Neural cell (in vitro differentiated cells): ENCODE measurements at regions not wholly inside any gene's neighbourhood (a gene's known extent, or its start where the extent isn't known, plus 50 kb on each side); places are given as distances from the start of the nearest gene placed in this dataset.

Experiments used
- EP300 ChIP-seq: fragments of 450-650 bp; conservative IDR thresholded peaks from 2 replicates; pipeline ENCODE4 v1.6.1; 2014; ENCODE audit warnings: antibody characterized with exemption, mild to moderate bottlenecking, moderate library complexity; ENCODE audit not compliant: poor library complexity, severe bottlenecking
- EZH2 ChIP-seq: fragments of 200-600, 300-800 bp; shearing (Covaris generic), sonication (generic); IDR thresholded peaks from 2 replicates; pipeline ENCODE4 v1.6.1; 2014; ENCODE audit warnings: antibody characterized with exemption, low read length, borderline replicate concordance, mild to moderate bottlenecking; ENCODE audit not compliant: insufficient read depth, poor library complexity, severe bottlenecking
- POLR2AphosphoS5 ChIP-seq: IDR thresholded peaks from 2 replicates; pipeline ENCODE4 v1.6.1; 2012
- RAD21 ChIP-seq: fragments of 450-650 bp; conservative IDR thresholded peaks from 2 replicates; pipeline ENCODE4 v1.6.1; 2014; ENCODE audit warnings: antibody characterized with exemption, mild to moderate bottlenecking, moderate library complexity
- TAF1 ChIP-seq: IDR thresholded peaks from 2 replicates; pipeline ENCODE4 v1.6.1; 2012; ENCODE audit warnings: low read depth
- TF ChIP-seq, protein P1 (sequence below): fragments of 450-650 bp; IDR thresholded peaks from 2 replicates; pipeline ENCODE4 v1.5.1; 2014; ENCODE audit warnings: antibody characterized with exemption, mild to moderate bottlenecking, moderate library complexity; ENCODE audit not compliant: poor library complexity, severe bottlenecking

DNA sequence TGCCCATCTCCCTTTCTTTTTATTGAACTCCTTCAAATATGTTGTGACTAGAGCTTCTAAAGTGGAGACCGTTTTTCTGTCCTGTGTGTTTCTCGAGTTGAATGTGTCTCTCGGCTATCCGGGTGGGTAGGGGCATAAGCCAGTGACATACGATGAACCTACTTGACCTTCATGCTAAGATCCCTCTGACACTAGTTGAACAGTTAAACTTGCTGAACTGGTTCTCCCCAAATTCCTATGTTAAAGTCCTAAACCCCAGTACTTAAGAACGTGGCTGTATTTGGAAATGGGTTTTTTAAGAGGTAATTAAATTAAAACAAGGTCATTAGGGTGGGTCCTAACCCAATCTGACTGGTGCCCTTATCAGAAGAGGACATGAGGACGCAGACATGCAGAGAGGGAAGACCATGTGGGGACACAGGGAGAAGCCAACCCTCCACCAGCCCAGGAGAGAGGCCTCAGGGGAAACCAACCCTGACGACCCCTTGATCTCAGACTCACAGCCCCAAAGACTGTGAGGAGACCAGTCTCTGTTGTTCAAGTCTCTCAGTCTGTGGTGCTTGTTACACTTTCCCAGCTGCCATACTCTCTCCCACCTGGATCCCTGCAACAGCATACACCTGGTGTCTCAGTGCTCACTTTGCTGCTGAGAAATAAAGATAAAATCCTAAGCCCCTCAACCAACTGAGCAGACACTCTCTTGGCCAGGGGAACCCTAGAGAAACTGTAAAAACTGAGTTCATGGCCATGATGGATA is 208.4 kb downstream of the MYLK4 start:
- TF ChIP-seq, protein P1, sequence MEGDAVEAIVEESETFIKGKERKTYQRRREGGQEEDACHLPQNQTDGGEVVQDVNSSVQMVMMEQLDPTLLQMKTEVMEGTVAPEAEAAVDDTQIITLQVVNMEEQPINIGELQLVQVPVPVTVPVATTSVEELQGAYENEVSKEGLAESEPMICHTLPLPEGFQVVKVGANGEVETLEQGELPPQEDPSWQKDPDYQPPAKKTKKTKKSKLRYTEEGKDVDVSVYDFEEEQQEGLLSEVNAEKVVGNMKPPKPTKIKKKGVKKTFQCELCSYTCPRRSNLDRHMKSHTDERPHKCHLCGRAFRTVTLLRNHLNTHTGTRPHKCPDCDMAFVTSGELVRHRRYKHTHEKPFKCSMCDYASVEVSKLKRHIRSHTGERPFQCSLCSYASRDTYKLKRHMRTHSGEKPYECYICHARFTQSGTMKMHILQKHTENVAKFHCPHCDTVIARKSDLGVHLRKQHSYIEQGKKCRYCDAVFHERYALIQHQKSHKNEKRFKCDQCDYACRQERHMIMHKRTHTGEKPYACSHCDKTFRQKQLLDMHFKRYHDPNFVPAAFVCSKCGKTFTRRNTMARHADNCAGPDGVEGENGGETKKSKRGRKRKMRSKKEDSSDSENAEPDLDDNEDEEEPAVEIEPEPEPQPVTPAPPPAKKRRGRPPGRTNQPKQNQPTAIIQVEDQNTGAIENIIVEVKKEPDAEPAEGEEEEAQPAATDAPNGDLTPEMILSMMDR = no peak
- no peak for TF ChIP-seq EZH2
- no peak for TF ChIP-seq EP300
- no peak for TF ChIP-seq POLR2AphosphoS5
- TF ChIP-seq RAD21 = no peak
- TF ChIP-seq TAF1 = no peak
